OCI-LY1 (cell line): ENCODE measurements at regions not wholly inside any gene's neighbourhood (a gene's known extent, or its start where the extent isn't known, plus 50 kb on each side); places are given as distances from the start of the nearest gene placed in this dataset.

ENCODE experiments used
- H2AFZ ChIP-seq: fragments of 200-600 bp; sonication (generic), shearing (Covaris generic); 2 replicates; pipeline ENCODE4 v1.6.0; 2014; ENCODE audit warnings: antibody characterized with exemption, mild to moderate bottlenecking, low read length
- H3F3A ChIP-seq: fragments of 200-600 bp; sonication (generic), shearing (Covaris generic); 2 replicates; pipeline ENCODE4 v1.6.0; 2014; ENCODE audit warnings: mild to moderate bottlenecking, antibody characterized with exemption, low read length, moderate library complexity; ENCODE audit not compliant: insufficient read depth
- H3K27ac ChIP-seq: fragments of 200-600 bp; sonication (generic); 2 replicates; pipeline ENCODE4 v1.5.1; 2014; ENCODE audit warnings: low read length, mixed run types, mild to moderate bottlenecking, low read depth; ENCODE audit not compliant: poor library complexity, severe bottlenecking
- H3K27me3 ChIP-seq: fragments of 200-600 bp; sonication (generic); 2 replicates; pipeline ENCODE4 v1.6.0; 2014; ENCODE audit warnings: antibody characterized with exemption, mild to moderate bottlenecking, low read length, moderate library complexity; ENCODE audit not compliant: insufficient read depth
- H3K36me3 ChIP-seq: fragments of 200-600 bp; sonication (generic); 2 replicates; pipeline ENCODE4 v1.6.1; 2014; ENCODE audit warnings: mild to moderate bottlenecking, antibody characterized with exemption, low read length, moderate library complexity, mixed read lengths; ENCODE audit not compliant: insufficient read depth
- H3K4me1 ChIP-seq: fragments of 200-600 bp; sonication (generic); 2 replicates; pipeline ENCODE4 v1.5.1; 2014; ENCODE audit warnings: mild to moderate bottlenecking, low read length, moderate library complexity; ENCODE audit not compliant: insufficient read depth, severe bottlenecking
- H3K4me2 ChIP-seq: fragments of 200-600 bp; sonication (generic), shearing (Covaris generic); 2 replicates; pipeline ENCODE4 v1.6.1; 2014; ENCODE audit warnings: low read length
- H3K4me3 ChIP-seq: fragments of 200-600 bp; sonication (generic); 2 replicates; pipeline ENCODE4 v1.5.1; 2014; ENCODE audit warnings: low read length, low read depth, mild to moderate bottlenecking, mixed read lengths; ENCODE audit not compliant: poor library complexity, severe bottlenecking
- H3K79me2 ChIP-seq: fragments of 200-600 bp; shearing (Covaris generic); 2 replicates; pipeline ENCODE4 v1.6.1; 2016; ENCODE audit warnings: mixed run types, low read length, mixed read lengths; ENCODE audit not compliant: insufficient read depth
- H3K9ac ChIP-seq: fragments of 200-600 bp; sonication (generic), shearing (Covaris generic); 2 replicates; pipeline ENCODE4 v1.6.1; 2014; ENCODE audit warnings: mild to moderate bottlenecking, low read length, mixed read lengths
- H3K9me2 ChIP-seq: fragments of 200-600 bp; sonication (generic), shearing (Covaris generic); 2 replicates; pipeline ENCODE4 v1.6.1; 2014; ENCODE audit warnings: low read depth, mild to moderate bottlenecking, low read length, mixed read lengths
- H3K9me3 ChIP-seq: fragments of 200-600 bp; shearing (Covaris generic); 2 replicates; pipeline ENCODE4 v1.6.1; 2014; ENCODE audit warnings: low read length, mixed read lengths
- H4K20me1 ChIP-seq: fragments of 200-600 bp; sonication (generic), shearing (Covaris generic); 2 replicates; pipeline ENCODE4 v1.6.0; 2016; ENCODE audit warnings: mild to moderate bottlenecking, low read length; ENCODE audit not compliant: insufficient read depth
- CTCF ChIP-seq: fragments of 200-600 bp; sonication (generic), shearing (Covaris generic); IDR thresholded peaks from 2 replicates; pipeline ENCODE4 v1.5.1; 2017; ENCODE audit warnings: mild to moderate bottlenecking, antibody characterized with exemption, low read length, moderate library complexity, mixed read lengths
- EZH2 ChIP-seq: fragments of 200-600 bp; sonication (generic), shearing (Covaris generic); IDR thresholded peaks from 2 replicates; pipeline ENCODE4 v1.8.0; 2017; ENCODE audit warnings: borderline replicate concordance, mixed run types, mild to moderate bottlenecking, antibody characterized with exemption, low read length, moderate library complexity, mixed read lengths

GRCh38 chr3:69490971-69491370, 105.1 kb upstream of the FRMD4B start:
- no peaks in the 10 kb centered on the region for H3K9me2 ChIP-seq
- H3K36me3 ChIP-seq: no peaks in the 10 kb centered on the region
- no peak overlapping the region for H3K27ac ChIP-seq
- H3K79me2 ChIP-seq: no peaks in the 10 kb centered on the region
- H3K27me3 ChIP-seq: no peaks in the 10 kb centered on the region
- H3F3A ChIP-seq: no peaks in the 10 kb centered on the region
- no peaks in the 10 kb centered on the region for H3K4me1 ChIP-seq
- TF ChIP-seq EZH2: no peak
- no peak for TF ChIP-seq CTCF
- no peak overlapping the region for H3K9ac ChIP-seq
- no peak overlapping the region for H3K4me2 ChIP-seq
- no peak overlapping the region for H2AFZ ChIP-seq
- no peaks in the 10 kb centered on the region for H3K9me3 ChIP-seq
- H3K4me3 ChIP-seq: no peak overlapping the region
- no peaks in the 10 kb centered on the region for H4K20me1 ChIP-seq

GRCh38 chr3:69490235-69490634, 104.3 kb upstream of the FRMD4B start:
- H3K4me3 ChIP-seq: no peak overlapping the region
- H4K20me1 ChIP-seq: no peaks in the 10 kb centered on the region
- H3K27ac ChIP-seq: no peak overlapping the region
- no peaks in the 10 kb centered on the region for H3K9me2 ChIP-seq
- H3K4me1 ChIP-seq: no peaks in the 10 kb centered on the region
- no peak overlapping the region for H3K9ac ChIP-seq
- H3K9me3 ChIP-seq: no peaks in the 10 kb centered on the region
- no peak overlapping the region for H3K4me2 ChIP-seq
- no peak for TF ChIP-seq CTCF
- TF ChIP-seq EZH2: no peak
- H3K79me2 ChIP-seq: no peaks in the 10 kb centered on the region
- H3F3A ChIP-seq: no peaks in the 10 kb centered on the region
- no peak overlapping the region for H2AFZ ChIP-seq
- no peaks in the 10 kb centered on the region for H3K36me3 ChIP-seq
- no peaks in the 10 kb centered on the region for H3K27me3 ChIP-seq

- Histone ChIP-seq H3K36me3 (no peaks in the 10 kb centered on the region), H3K9me2 (no peaks in the 10 kb centered on the region), H3K27me3 (no peaks in the 10 kb centered on the region), H3F3A (no peaks in the 10 kb centered on the region), H3K4me2 (no peak overlapping the region), H3K4me3 (no peak overlapping the region), H3K9ac (no peak overlapping the region), H4K20me1 (no peaks in the 10 kb centered on the region), H3K27ac (no peak overlapping the region), H3K79me2 (no peaks in the 10 kb centered on the region), H3K9me3 (no peaks in the 10 kb centered on the region), H3K4me1 (no peaks in the 10 kb centered on the region), H2AFZ (no peak overlapping the region)
- no peak for TF ChIP-seq CTCF
- TF ChIP-seq EZH2: no peak
Observed at GRCh38 chr3:69488026-69488425, 102.1 kb upstream of the FRMD4B start.
